Duodenal mucosa (tissue), 2 donors: ENCODE measurements at regions not wholly inside any gene's neighbourhood (a gene's known extent, or its start where the extent isn't known, plus 50 kb on each side); places are given as distances from the start of the nearest gene placed in this dataset.

Source experiments
- H3K27ac ChIP-seq: one replicate; pipeline ENCODE4 v1.7.0; 2013; ENCODE audit warnings: low read depth, low read length
- H3K27me3 ChIP-seq, 2 donors: one replicate each; pipeline ENCODE4 v1.7.0; 2013; ENCODE audit warnings: low read length in 2 of 2, control low read depth in 1 of 2; ENCODE audit not compliant: insufficient read depth in 2 of 2, control insufficient read depth in 1 of 2
- H3K36me3 ChIP-seq, 2 donors: one replicate each; pipeline ENCODE4 v1.7.0; 2013; ENCODE audit warnings: low read length in 2 of 2, control low read depth in 1 of 2; ENCODE audit not compliant: insufficient read depth in 2 of 2, control insufficient read depth in 1 of 2
- H3K4me1 ChIP-seq, 2 donors: one replicate each; pipeline ENCODE4 v1.7.0; 2013; ENCODE audit warnings: low read length in 2 of 2, control low read depth in 1 of 2; ENCODE audit not compliant: insufficient read depth in 2 of 2, control insufficient read depth in 1 of 2
- H3K4me3 ChIP-seq, 2 donors: one replicate each; pipeline ENCODE4 v1.7.0; 2013; ENCODE audit warnings: low read length in 2 of 2, low read depth in 1 of 2
- H3K9ac ChIP-seq, 2 donors: one replicate each; pipeline ENCODE4 v1.7.0; 2013; ENCODE audit warnings: low read length in 2 of 2, low read depth in 1 of 2
- H3K9me3 ChIP-seq, 2 donors: one replicate each; pipeline ENCODE4 v1.7.0; 2013; ENCODE audit warnings: low read length in 2 of 2, control low read depth in 1 of 2; ENCODE audit not compliant: control insufficient read depth in 1 of 2

DNA sequence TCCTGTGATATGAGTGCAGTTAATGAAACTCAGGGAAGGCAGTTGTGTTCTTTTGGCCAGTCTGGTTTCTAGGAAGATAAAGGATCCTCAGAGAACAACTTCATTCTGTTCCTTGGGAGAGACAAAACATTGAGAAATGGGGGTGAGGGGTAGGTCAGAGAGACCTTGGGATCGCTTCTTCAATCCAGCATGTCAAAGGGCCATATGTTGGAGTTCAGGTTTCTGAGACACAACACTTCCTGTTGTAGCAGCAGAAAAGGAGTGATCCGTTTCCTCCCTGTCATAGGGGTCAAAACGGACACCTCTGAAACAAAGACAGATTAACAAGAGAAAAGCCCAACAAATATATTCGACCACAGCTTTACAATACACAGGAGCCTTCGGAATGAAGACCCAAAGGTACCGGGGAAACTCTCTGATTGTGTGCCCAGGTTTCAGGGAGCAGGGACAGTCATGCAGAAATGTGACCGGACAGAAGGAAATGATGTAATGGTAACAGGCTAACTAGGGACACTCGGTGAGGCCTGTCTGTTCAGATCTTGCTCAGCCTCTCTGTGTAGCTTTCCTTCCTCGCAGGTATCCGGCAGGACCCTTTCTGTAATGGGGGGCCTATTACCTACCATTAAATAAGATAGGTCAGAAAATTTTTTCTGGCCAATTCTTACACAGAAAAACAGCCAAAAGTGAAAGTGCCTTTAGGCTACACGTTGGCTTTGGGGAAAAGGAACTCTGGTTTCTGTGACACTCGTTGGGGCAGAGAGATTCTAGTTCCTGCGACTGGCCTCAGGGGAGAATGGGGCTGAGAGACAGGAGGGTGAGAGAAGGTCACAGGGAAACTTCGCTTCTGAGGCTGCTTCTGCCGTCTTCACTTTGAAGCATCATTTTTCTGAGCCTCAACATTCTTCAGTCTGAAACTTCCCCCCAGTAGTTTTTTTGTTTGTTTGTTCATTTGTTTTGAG is 103.3 kb upstream of the TLR3 start:
- Histone ChIP-seq H3K36me3 (no peaks in the 10 kb centered on the region), H3K4me1 (peaks cover 5 to 8% of the 10 kb centered on the region in 2 donors), H3K27me3 (no peaks in the 10 kb centered on the region), H3K9ac (no peak overlapping the region), H3K27ac (no peak overlapping the region), H3K9me3 (no peaks in the 10 kb centered on the region), H3K4me3 (peak overlapping the region in 1 of 2 donors; percentile 22)

DNA sequence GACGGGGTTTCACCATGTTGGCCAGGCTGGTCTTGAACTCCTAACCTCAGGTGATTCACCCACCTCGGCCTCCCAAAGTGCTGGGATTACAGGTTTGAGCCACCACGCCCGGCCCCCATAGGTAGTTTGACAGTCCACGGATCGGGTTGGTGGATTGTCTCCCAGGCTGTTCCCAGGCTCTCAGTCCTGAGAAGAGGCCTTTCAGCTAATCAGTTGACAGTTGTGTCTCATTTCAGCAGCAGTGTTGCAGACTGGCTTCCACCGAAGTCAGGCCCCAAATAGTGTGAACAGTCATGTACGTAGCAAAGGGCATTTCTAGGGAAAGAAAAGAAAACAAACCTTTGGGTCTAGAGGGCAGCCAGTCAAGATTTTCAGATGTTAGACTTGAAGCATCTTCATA is 102.4 kb upstream of the TLR3 start:
- Histone ChIP-seq H3K9me3 (no peaks in the 10 kb centered on the region), H3K9ac (no peak overlapping the region), H3K27ac (no peak overlapping the region), H3K4me3 (no peak overlapping the region), H3K27me3 (no peaks in the 10 kb centered on the region), H3K36me3 (no peaks in the 10 kb centered on the region), H3K4me1 (peaks cover 5 to 8% of the 10 kb centered on the region in 2 donors)

DNA sequence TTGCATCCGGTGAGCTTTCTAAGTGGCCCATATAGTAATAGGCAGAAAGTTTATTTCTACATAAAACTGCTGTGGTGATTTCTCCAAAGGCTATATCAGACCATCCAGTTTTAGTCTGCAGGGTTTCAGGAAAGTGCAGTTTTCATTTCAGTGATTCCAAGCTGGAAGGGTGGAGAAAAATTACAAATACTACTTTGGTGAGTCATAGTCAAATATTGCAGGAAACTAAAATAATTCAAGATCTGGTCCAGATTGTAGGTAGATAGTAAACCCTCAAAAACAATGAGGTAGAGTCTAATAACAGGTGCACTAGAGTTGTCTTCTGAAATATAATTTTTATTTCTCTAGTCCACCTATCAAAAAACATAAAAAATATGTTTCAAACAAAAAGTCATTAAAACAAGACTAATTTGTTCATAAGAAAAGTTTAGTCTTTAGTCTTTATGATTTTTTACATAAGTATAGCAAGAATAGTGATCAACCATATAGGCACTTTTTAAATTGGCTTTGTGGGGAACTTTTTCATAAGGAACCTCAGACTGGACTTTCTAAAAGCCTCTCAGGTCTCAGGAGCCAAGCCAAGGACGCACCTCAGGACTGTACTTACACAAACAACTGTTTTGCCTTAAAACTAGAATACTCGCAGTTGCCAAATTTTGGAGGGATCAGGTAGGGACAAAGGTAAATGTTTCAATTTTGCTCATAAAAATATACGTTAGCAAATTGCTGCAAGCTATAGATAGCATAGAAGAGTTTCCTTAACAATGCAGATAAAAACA is 101.8 kb upstream of the TLR3 start:
- no peak overlapping the region for H3K27ac ChIP-seq
- H3K9me3 ChIP-seq: no peaks in the 10 kb centered on the region
- no peaks in the 10 kb centered on the region for H3K36me3 ChIP-seq
- H3K4me1 ChIP-seq: peaks cover 5 to 8% of the 10 kb centered on the region in 2 donors
- no peak overlapping the region for H3K4me3 ChIP-seq
- H3K9ac ChIP-seq: no peak overlapping the region
- no peaks in the 10 kb centered on the region for H3K27me3 ChIP-seq

DNA sequence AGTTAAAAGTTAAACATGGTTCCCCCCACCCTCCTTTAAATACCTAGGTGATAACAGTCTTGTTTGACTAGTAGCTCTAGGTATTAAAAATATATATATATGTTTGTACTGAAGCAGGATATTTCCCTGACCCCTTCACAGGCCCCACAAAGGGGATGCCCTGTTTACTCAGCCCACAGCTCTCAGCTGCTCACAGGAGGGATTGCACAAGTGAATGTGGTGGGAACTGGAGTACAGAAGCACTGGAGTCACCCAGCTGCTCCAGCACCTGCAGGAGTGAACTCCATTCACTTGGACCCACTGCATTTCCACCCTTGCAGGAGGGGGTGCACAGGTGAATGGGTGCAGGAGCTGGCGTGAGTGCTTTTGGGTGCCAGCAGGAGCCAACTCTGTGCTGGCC is 99.3 kb upstream of the TLR3 start:
- H3K36me3 ChIP-seq: no peaks in the 10 kb centered on the region
- H3K27me3 ChIP-seq: no peaks in the 10 kb centered on the region
- H3K4me3 ChIP-seq: no peak overlapping the region
- no peaks in the 10 kb centered on the region for H3K9me3 ChIP-seq
- H3K9ac ChIP-seq: no peak overlapping the region
- H3K27ac ChIP-seq: no peak overlapping the region
- H3K4me1 ChIP-seq: peaks cover 5 to 8% of the 10 kb centered on the region in 2 donors

DNA sequence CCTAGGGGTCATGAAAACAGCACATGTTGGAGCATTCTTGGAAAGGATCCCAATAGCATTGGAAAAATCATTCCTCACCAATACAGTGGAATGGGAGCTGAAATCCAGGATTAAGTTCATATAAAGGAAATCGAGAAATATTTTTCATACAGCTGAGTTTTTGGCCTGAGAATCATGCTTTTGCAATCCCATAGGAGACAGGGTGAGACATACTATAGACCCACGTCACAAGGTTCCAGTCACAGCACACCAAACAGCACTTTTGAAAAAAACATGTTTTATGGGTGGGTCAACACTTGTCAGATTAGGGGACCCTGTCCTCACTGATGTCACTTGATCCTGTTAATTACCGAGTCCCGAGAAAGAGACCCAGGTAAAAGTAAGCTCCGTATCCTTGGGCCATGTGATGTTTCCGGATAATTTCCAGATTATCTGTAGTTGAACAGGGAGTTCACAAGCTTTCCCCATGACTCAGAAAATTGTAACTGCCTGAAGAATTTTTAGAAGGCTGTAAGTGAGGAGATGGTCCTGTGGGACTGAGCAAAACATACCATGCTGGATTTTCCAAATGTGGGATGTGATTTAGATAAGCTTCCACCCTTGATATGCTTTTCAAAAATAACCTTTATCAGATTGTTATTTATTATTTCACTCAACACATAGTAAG is 80.9 kb upstream of the TLR3 start:
- H3K9ac ChIP-seq: no peak overlapping the region
- H3K4me3 ChIP-seq: no peak overlapping the region
- no peaks in the 10 kb centered on the region for H3K4me1 ChIP-seq
- no peaks in the 10 kb centered on the region for H3K9me3 ChIP-seq
- H3K36me3 ChIP-seq: no peaks in the 10 kb centered on the region
- no peak overlapping the region for H3K27ac ChIP-seq
- no peaks in the 10 kb centered on the region for H3K27me3 ChIP-seq

DNA sequence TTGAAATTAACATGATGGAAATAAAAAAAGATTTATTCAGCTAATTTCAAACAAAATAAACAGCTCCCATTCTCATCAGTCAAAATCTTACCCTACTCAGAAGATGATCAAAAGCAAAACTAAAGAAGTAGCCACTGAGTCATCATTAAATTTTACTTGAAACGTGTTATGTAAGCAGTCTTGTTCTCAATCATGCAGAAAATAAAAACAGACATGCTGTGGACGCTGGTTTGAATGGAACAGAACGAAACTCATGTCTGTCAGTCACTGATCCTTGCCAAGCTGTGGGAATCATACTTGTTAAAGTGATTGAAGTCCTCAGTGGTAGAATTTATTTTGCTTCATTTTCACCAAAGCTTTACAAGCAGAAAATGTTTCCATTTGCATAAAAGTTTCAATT is 77.2 kb upstream of the TLR3 start:
- no peaks in the 10 kb centered on the region for H3K36me3 ChIP-seq
- H3K9me3 ChIP-seq: no peaks in the 10 kb centered on the region
- H3K27me3 ChIP-seq: no peaks in the 10 kb centered on the region
- no peaks in the 10 kb centered on the region for H3K4me1 ChIP-seq
- no peak overlapping the region for H3K27ac ChIP-seq
- H3K9ac ChIP-seq: no peak overlapping the region
- no peak overlapping the region for H3K4me3 ChIP-seq

DNA sequence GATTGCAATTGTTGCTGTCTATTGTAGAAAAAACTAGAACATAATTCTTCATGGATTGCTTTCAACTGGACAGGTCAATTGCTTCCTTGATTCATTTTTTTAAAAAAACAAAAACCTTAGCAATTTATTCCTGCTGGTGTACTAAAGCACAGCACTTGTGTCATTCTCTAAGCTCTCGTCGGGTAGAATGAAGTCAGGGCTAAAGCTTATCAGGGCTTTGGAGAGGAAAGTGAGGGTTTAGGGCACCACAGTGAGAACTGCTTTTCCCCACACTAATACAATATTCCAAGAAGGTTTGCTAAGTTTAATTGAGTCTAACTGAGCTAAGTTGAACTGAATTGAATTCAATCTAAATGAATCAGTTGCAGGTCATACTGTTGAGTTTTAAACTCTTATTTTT is 76.4 kb upstream of the TLR3 start:
- Histone ChIP-seq H3K9me3 (no peaks in the 10 kb centered on the region), H3K4me1 (no peaks in the 10 kb centered on the region), H3K36me3 (no peaks in the 10 kb centered on the region), H3K9ac (no peak overlapping the region), H3K27me3 (no peaks in the 10 kb centered on the region), H3K27ac (no peak overlapping the region), H3K4me3 (no peak overlapping the region)

DNA sequence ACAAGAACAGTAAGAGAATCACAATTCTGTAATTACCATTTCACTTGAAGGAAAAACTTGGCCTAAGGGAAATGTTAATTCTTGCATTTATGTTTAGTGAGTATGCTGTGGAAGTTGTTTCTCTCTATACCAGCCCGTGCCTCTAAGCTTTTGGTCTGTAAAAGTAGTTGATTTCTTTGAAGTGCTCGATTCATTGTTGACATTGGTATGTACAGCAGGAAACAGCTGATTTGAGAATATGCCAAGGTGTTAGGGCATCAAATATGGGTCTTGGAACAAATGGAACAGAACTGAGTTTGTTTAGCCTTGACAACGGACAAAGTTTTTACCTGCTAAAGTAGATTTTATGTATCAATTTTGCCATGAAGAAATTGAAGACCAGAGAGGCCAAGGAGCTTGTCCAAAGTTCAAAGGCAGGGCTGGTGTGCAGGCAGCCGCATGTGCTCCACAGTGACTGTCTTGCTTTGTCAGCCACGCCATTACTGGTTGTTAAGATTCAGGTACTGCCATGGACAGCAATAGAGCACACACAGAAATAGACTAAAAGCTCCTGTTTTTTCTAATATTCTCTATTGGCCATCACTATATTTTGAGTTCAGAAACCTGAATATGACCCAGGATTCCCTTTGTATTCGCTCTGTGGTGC is 75.5 kb upstream of the TLR3 start:
- Histone ChIP-seq H3K9me3 (no peaks in the 10 kb centered on the region), H3K9ac (no peak overlapping the region), H3K36me3 (no peaks in the 10 kb centered on the region), H3K4me3 (no peak overlapping the region), H3K4me1 (no peaks in the 10 kb centered on the region), H3K27me3 (no peaks in the 10 kb centered on the region), H3K27ac (no peak overlapping the region)

DNA sequence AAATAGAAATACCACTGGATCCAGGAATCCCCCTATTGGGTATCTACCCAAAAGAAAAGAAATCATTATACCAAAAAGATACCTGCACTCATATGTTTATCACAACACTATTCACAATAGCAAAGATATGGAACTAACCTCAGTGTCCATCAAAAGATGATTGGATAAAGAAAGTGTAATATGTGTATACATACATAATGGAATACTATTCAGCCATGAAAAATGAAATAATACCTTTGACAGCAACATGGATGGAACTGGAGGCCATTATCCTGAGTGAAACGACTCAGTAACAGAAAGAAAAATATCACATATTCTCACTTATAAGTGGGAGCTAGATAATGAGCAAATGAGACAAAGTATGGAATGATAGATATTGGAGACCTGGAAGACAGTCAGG is 74.2 kb upstream of the TLR3 start:
- Histone ChIP-seq H3K27me3 (no peaks in the 10 kb centered on the region), H3K27ac (no peak overlapping the region), H3K36me3 (no peaks in the 10 kb centered on the region), H3K9me3 (no peaks in the 10 kb centered on the region), H3K4me1 (no peaks in the 10 kb centered on the region), H3K9ac (no peak overlapping the region), H3K4me3 (no peak overlapping the region)
